ENCODE measurements at regions not wholly inside any gene's neighbourhood (a gene's known extent, or its start where the extent isn't known, plus 50 kb on each side); places are given as distances from the start of the nearest gene placed in this dataset.
"Not testable (repeated sequence)": the region's sequence is repeated elsewhere in the genome, so short reads cannot be mapped to it uniquely, and the experiment has no call there.

GRCh38 chr2:83363138-83363537 is 1095.9 kb downstream of the SUCLG1 start:
- DNase-seq, result not testable (repeated sequence)

GRCh38 chr2:83359336-83359735 is 1099.7 kb downstream of the SUCLG1 start:
- DNase-seq, result no peak

- no peak for DNase-seq
Measured at GRCh38 chr2:83342860-83343329, 1116.2 kb downstream of the SUCLG1 start.

- DNase-seq, result no peak
Measured at GRCh38 chr2:83340424-83340823, 1118.7 kb downstream of the SUCLG1 start.

GRCh38 chr2:83339942-83340341 is 1119.1 kb downstream of the SUCLG1 start:
- DNase-seq, result not testable (repeated sequence)

- no peak for DNase-seq
Measured at GRCh38 chr2:83331810-83332209, 1127.3 kb downstream of the SUCLG1 start.

GRCh38 chr2:83323038-83323437 is 1136.0 kb downstream of the SUCLG1 start:
- peak; percentile 13 for DNase-seq

- DNase-seq, result no peak
Measured at GRCh38 chr2:83320053-83320452, 1139.0 kb downstream of the SUCLG1 start.

GRCh38 chr2:83305758-83306378 is 1153.2 kb downstream of the SUCLG1 start:
- DNase-seq, result no peak

- DNase-seq, result no peak
Measured at GRCh38 chr2:83291083-83291482, 1168.0 kb downstream of the SUCLG1 start.

- no peak for DNase-seq
Measured at GRCh38 chr2:83282841-83283240, 1176.2 kb downstream of the SUCLG1 start.

GRCh38 chr2:83282043-83282795 is 1176.9 kb downstream of the SUCLG1 start:
- DNase-seq, result no peak

- DNase-seq, result no peak
Measured at GRCh38 chr2:83280391-83280790, 1178.7 kb downstream of the SUCLG1 start.

- DNase-seq, result no peak
Measured at GRCh38 chr2:83273322-83273721, 1185.8 kb downstream of the SUCLG1 start.

GRCh38 chr2:83261591-83262136 is 1197.4 kb downstream of the SUCLG1 start:
- no peak for DNase-seq

- DNase-seq, result no peak
Measured at GRCh38 chr2:83253848-83254247, 1205.2 kb downstream of the SUCLG1 start.

GRCh38 chr2:83251321-83251872 is 1207.7 kb downstream of the SUCLG1 start:
- DNase-seq, result no peak

GRCh38 chr2:83245806-83246537 is 1213.1 kb downstream of the SUCLG1 start:
- not testable (repeated sequence) for DNase-seq

GRCh38 chr2:83240611-83241010 is 1218.5 kb downstream of the SUCLG1 start:
- DNase-seq, result no peak

GRCh38 chr2:83238111-83238510 is 1221.0 kb downstream of the SUCLG1 start:
- DNase-seq, result no peak

GRCh38 chr2:83234246-83234645 is 1224.8 kb downstream of the SUCLG1 start:
- no peak for DNase-seq

- no peak for DNase-seq
Measured at GRCh38 chr2:83233781-83234180, 1225.3 kb downstream of the SUCLG1 start.

- peak; percentile 43 for DNase-seq
Measured at GRCh38 chr2:83233326-83233725, 1225.8 kb downstream of the SUCLG1 start.
